Mesenchymal stem cell (in vitro differentiated cells and primary cell): ENCODE measurements at regions not wholly inside any gene's neighbourhood (a gene's known extent, or its start where the extent isn't known, plus 50 kb on each side); places are given as distances from the start of the nearest gene placed in this dataset.

Experiments used
- DNase-seq: peaks from one replicate; pipeline ENCODE4 v3.0.0-alpha.2; 2013
- H2AFZ ChIP-seq: one replicate; pipeline ENCODE4 v1.6.1; 2013; ENCODE audit warnings: low read depth, mild to moderate bottlenecking, control low read depth, inconsistent platforms, low read length, moderate library complexity
- H2AK5ac ChIP-seq: 2 replicates; pipeline ENCODE4 v1.6.1; 2013; ENCODE audit warnings: low read length, moderate library complexity, mild to moderate bottlenecking, inconsistent platforms; ENCODE audit not compliant: severe bottlenecking
- H2BK120ac ChIP-seq: one replicate; pipeline ENCODE4 v1.6.1; 2013; ENCODE audit warnings: low read depth, mild to moderate bottlenecking, inconsistent platforms, low read length, moderate library complexity
- H2BK12ac ChIP-seq, 2 experiments: one replicate each; pipeline ENCODE4 v1.6.1; 2013; ENCODE audit warnings: inconsistent platforms in 2 of 2, low read length in 2 of 2, mild to moderate bottlenecking in 2 of 2, moderate library complexity in 2 of 2, control low read depth in 1 of 2
- H2BK15ac ChIP-seq: one replicate; pipeline ENCODE4 v1.6.1; 2013; ENCODE audit warnings: mild to moderate bottlenecking, low read depth, inconsistent platforms; ENCODE audit not compliant: poor library complexity, severe bottlenecking
- H2BK5ac ChIP-seq: 2 replicates; pipeline ENCODE4 v1.6.1; 2013; ENCODE audit warnings: low read depth, mild to moderate bottlenecking, low read length, control low read depth, inconsistent platforms; ENCODE audit not compliant: poor library complexity, severe bottlenecking
- H3K14ac ChIP-seq, 2 experiments: one replicate each; pipeline ENCODE4 v1.6.1; 2013; ENCODE audit warnings: inconsistent platforms in 2 of 2, low read length in 2 of 2, control low read depth in 1 of 2, mild to moderate bottlenecking in 1 of 2, moderate library complexity in 1 of 2
- H3K18ac ChIP-seq, 2 experiments: one replicate each; pipeline ENCODE4 v1.6.1; 2013; ENCODE audit warnings: inconsistent platforms in 2 of 2, low read length in 2 of 2, control low read depth in 1 of 2, low read depth in 1 of 2, mild to moderate bottlenecking in 1 of 2
- H3K23ac ChIP-seq, 2 experiments: one replicate each; pipeline ENCODE4 v1.6.1; 2013; ENCODE audit warnings: inconsistent platforms in 2 of 2, low read length in 2 of 2, mild to moderate bottlenecking in 2 of 2, moderate library complexity in 2 of 2, control low read depth in 1 of 2
- H3K27ac ChIP-seq: 2 replicates; pipeline ENCODE4 v1.5.1; 2013; ENCODE audit warnings: mild to moderate bottlenecking, moderate library complexity, low read length, control low read depth, inconsistent platforms; ENCODE audit not compliant: poor library complexity, severe bottlenecking
- H3K27me3 ChIP-seq, 2 experiments: 2 replicates each; pipeline versions ENCODE4 v1.6.1 to v1.7.0; 2013; ENCODE audit warnings: low read length in 2 of 2, mild to moderate bottlenecking in 2 of 2, moderate library complexity in 2 of 2, control low read depth in 1 of 2, inconsistent platforms in 1 of 2; ENCODE audit not compliant: control insufficient read depth in 1 of 2, insufficient read depth in 1 of 2
- H3K36me3 ChIP-seq, 2 experiments: 2 replicates each; pipeline versions ENCODE4 v1.6.1 to v1.7.0; 2013; ENCODE audit warnings: low read length in 2 of 2, control low read depth in 1 of 2, inconsistent platforms in 1 of 2, low read depth in 1 of 2, mild to moderate bottlenecking in 1 of 2; ENCODE audit not compliant: insufficient read depth in 2 of 2, control insufficient read depth in 1 of 2
- H3K4ac ChIP-seq, 2 experiments: one replicate each; pipeline ENCODE4 v1.6.1; 2013; ENCODE audit warnings: inconsistent platforms in 2 of 2, low read length in 2 of 2, mild to moderate bottlenecking in 2 of 2, moderate library complexity in 2 of 2, control low read depth in 1 of 2, low read depth in 1 of 2
- H3K4me1 ChIP-seq: 2 replicates; pipeline ENCODE4 v1.6.1; 2013; ENCODE audit warnings: low read depth, low read length, control low read depth; ENCODE audit not compliant: control insufficient read depth, insufficient read depth
- H3K4me2 ChIP-seq: 2 replicates; pipeline ENCODE4 v1.6.1; 2013; ENCODE audit warnings: low read length, mild to moderate bottlenecking, inconsistent platforms; ENCODE audit not compliant: poor library complexity, severe bottlenecking
- H3K4me3 ChIP-seq, 2 experiments: 2 replicates each; pipeline versions ENCODE4 v1.5.1 to v1.7.0; 2013; ENCODE audit warnings: low read length in 2 of 2, mild to moderate bottlenecking in 2 of 2, control low read depth in 1 of 2, low read depth in 1 of 2; ENCODE audit not compliant: insufficient read depth in 1 of 2
- H3K79me1 ChIP-seq: replicated peaks from 2 replicates; pipeline ENCODE4 v1.6.1; 2013; ENCODE audit warnings: mild to moderate bottlenecking, control low read depth, low read length, inconsistent platforms; ENCODE audit not compliant: poor library complexity, severe bottlenecking
- H3K9ac ChIP-seq: 2 replicates; pipeline ENCODE4 v1.7.0; 2013; ENCODE audit warnings: mild to moderate bottlenecking, low read length, moderate library complexity
- H3K9me3 ChIP-seq: 2 replicates; pipeline ENCODE4 v1.7.0; 2013; ENCODE audit warnings: mild to moderate bottlenecking, low read length; ENCODE audit not compliant: control insufficient read depth
- H4K8ac ChIP-seq: one replicate; pipeline ENCODE4 v1.6.1; 2013; ENCODE audit warnings: inconsistent platforms, mild to moderate bottlenecking, low read length, moderate library complexity
- H4K91ac ChIP-seq: one replicate; pipeline ENCODE4 v1.6.1; 2013; ENCODE audit warnings: mild to moderate bottlenecking, low read length, inconsistent platforms
- WGBS: methylation state at CpG from one replicate; pipeline ENCODE4 v1.1.7; 2013; ENCODE audit warnings: mixed read lengths; 5-methylcytosine and 5-hydroxymethylcytosine counted together

DNA sequence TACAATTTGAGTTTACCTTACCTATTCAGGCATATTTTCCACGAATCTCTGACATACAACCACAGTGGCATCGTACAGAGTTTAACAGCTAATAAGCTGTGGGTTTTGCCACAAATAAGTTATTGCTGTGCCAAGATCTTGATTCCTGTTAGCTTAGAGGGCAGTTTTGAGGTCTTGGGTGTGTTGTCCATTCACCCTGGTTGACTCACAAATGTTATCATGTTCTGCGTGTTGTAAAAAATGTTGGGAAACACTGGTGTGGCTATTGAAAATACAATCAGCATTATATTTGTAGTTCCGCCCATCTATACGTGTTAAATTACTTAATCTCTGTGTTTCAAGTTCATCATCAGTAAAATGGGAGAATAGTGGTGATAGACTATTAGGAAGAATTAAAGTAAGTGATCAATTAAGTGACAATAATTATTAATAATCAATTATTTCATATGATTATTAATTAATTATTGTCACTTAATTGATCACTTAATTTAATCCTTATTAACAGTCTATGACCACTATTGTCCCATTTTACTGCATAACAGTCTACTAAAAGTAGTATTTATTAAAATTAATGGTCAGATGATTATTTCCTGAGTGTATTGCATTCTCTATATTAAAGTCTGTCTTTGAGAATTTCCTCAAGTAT, 96.3 kb downstream of the TMA16 start:
- H4K91ac ChIP-seq = no peak overlapping the region
- H3K4ac ChIP-seq = no peak overlapping the region
- no peak overlapping the region for H2BK120ac ChIP-seq
- H2AFZ ChIP-seq = no peak overlapping the region
- no peaks in the 10 kb centered on the region for H3K9me3 ChIP-seq
- no peak overlapping the region for H2BK5ac ChIP-seq
- no peak overlapping the region for H3K4me3 ChIP-seq
- no peak overlapping the region for H3K18ac ChIP-seq
- no peak overlapping the region for H4K8ac ChIP-seq
- no peaks in the 10 kb centered on the region for H3K4me1 ChIP-seq
- H3K27me3 ChIP-seq = no peaks in the 10 kb centered on the region
- no peak overlapping the region for H3K9ac ChIP-seq
- no peak overlapping the region for H2BK12ac ChIP-seq
- H3K36me3 ChIP-seq = no peaks in the 10 kb centered on the region
- no peak overlapping the region for H2BK15ac ChIP-seq
- H2AK5ac ChIP-seq = no peak overlapping the region
- no peak overlapping the region for H3K14ac ChIP-seq
- no peaks in the 10 kb centered on the region for H3K79me1 ChIP-seq
- no peak overlapping the region for H3K27ac ChIP-seq
- no peak overlapping the region for H3K23ac ChIP-seq
- 91% methylated on average over 5 of the region's 5 CpGs for WGBS
- no peak for DNase-seq
- no peak overlapping the region for H3K4me2 ChIP-seq

- Histone ChIP-seq H3K18ac (no peak overlapping the region), H3K23ac (no peak overlapping the region), H2AK5ac (no peak overlapping the region), H2AFZ (no peak overlapping the region), H3K79me1 (no peaks in the 10 kb centered on the region), H2BK15ac (no peak overlapping the region), H3K9ac (no peak overlapping the region), H3K4me1 (no peaks in the 10 kb centered on the region), H3K27me3 (no peaks in the 10 kb centered on the region), H3K14ac (no peak overlapping the region), H2BK12ac (no peak overlapping the region), H3K36me3 (no peaks in the 10 kb centered on the region), H3K9me3 (no peaks in the 10 kb centered on the region), H3K4ac (no peak overlapping the region), H2BK5ac (no peak overlapping the region), H3K4me2 (no peak overlapping the region), H2BK120ac (no peak overlapping the region), H4K91ac (no peak overlapping the region), H3K4me3 (no peak overlapping the region), H3K27ac (no peak overlapping the region), H4K8ac (no peak overlapping the region)
- whole genome bisulfite sequencing = 86% methylated on average over 1 of the region's 1 CpG
- no peak for DNase-seq
Measured at GRCh38 chr4:163591614-163592020, 97.1 kb downstream of the TMA16 start.

DNA sequence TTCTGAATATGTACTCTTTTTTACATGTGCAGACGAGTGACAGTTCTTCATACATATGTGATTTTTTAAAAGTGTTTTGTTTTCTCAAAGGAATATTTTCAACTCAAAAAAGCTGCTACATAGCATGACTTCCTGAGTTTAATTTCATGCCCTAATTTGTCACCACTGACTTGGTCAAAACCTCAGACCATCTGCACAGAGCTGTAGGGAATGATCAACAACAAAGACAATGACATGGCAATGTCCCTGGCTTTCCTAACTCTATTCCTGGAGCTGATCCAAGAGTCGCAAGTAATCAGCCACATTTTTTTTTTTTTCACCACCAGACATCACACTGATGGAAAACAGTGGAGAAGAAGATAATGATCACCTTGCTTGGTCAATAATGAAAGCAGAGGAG, 97.7 kb downstream of the TMA16 start:
- H2BK120ac ChIP-seq = no peak overlapping the region
- no peak overlapping the region for H3K18ac ChIP-seq
- H2BK15ac ChIP-seq = no peak overlapping the region
- H3K23ac ChIP-seq = no peak overlapping the region
- no peak overlapping the region for H2BK12ac ChIP-seq
- no peak for DNase-seq
- no peaks in the 10 kb centered on the region for H3K4me1 ChIP-seq
- H3K4me3 ChIP-seq = no peak overlapping the region
- no peak overlapping the region for H2BK5ac ChIP-seq
- H3K4me2 ChIP-seq = no peak overlapping the region
- H3K14ac ChIP-seq = no peak overlapping the region
- H4K91ac ChIP-seq = no peak overlapping the region
- no peak overlapping the region for H2AK5ac ChIP-seq
- no peak overlapping the region for H3K4ac ChIP-seq
- H3K9me3 ChIP-seq = no peaks in the 10 kb centered on the region
- no peak overlapping the region for H3K27ac ChIP-seq
- H3K27me3 ChIP-seq = no peaks in the 10 kb centered on the region
- no peak overlapping the region for H3K9ac ChIP-seq
- H2AFZ ChIP-seq = no peak overlapping the region
- H3K36me3 ChIP-seq = no peaks in the 10 kb centered on the region
- no peak overlapping the region for H4K8ac ChIP-seq
- no peaks in the 10 kb centered on the region for H3K79me1 ChIP-seq
- WGBS = no CpG with 5 or more reads among the region's 2 CpGs

DNA sequence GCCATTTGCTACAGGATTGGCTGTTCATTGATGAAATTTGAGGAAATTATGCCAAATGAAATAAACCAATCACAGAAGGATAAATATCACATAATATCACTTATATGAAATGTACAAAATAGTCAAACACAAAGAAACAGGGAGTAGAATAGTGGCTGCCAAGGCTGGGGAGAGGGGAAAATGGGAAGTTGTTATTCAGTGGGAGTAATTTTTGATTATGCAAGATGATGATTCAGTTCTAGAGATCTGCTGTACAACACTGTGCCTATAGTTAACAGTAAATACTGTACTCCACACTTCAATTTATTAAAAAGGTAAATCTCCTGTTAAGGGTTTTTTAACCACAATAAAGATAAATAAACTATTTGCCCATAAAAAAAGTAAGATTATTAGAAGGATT, 101.1 kb downstream of the TMA16 start:
- Histone ChIP-seq H2BK12ac (no peak overlapping the region), H3K18ac (no peak overlapping the region), H3K23ac (no peak overlapping the region), H3K27me3 (no peaks in the 10 kb centered on the region), H3K4me3 (no peak overlapping the region), H3K4me2 (no peak overlapping the region), H2AK5ac (no peak overlapping the region), H3K36me3 (no peaks in the 10 kb centered on the region), H3K27ac (no peak overlapping the region), H4K8ac (no peak overlapping the region), H4K91ac (no peak overlapping the region), H3K79me1 (no peaks in the 10 kb centered on the region), H3K4me1 (no peaks in the 10 kb centered on the region), H2BK15ac (no peak overlapping the region), H3K14ac (no peak overlapping the region), H2BK5ac (no peak overlapping the region), H2AFZ (no peak overlapping the region), H2BK120ac (no peak overlapping the region), H3K9ac (no peak overlapping the region), H3K9me3 (peaks cover 4% of the 10 kb centered on the region), H3K4ac (no peak overlapping the region)
- no peak for DNase-seq
